Tibial artery (tissue), 4 donors: ENCODE measurements at regions not wholly inside any gene's neighbourhood (a gene's known extent, or its start where the extent isn't known, plus 50 kb on each side); places are given as distances from the start of the nearest gene placed in this dataset.

Experiments
- DNase-seq, 2 donors: peaks; one replicate each; pipeline ENCODE4 v3.0.0-alpha.2; 2019
- H3K27ac ChIP-seq, 2 donors: fragments of 200-600 bp; sonication (generic) in 1 of 2; 1 replicate in 1 of 2; 2 replicates in 1 of 2; pipeline ENCODE4 v1.5.1; 2018 to 2019; ENCODE audit warnings: mild to moderate bottlenecking in 1 of 2
- H3K27me3 ChIP-seq, 2 donors: fragments of 200-600 bp; sonication (generic) in 1 of 2; one replicate each; pipeline versions ENCODE4 v1.5.1 to v1.6.0; 2016 to 2019
- H3K36me3 ChIP-seq, 3 donors: fragments of 200-600 bp; sonication (generic) in 2 of 3; one replicate each; pipeline ENCODE4 v1.5.1; 2016 to 2019; ENCODE audit warnings: mild to moderate bottlenecking in 2 of 3
- H3K4me1 ChIP-seq, 4 donors: fragments of 200-600 bp; sonication (generic) in 2 of 4; 1 replicate in 3 of 4; 2 replicates in 1 of 4; pipeline ENCODE4 v1.5.1; 2016 to 2019
- H3K4me3 ChIP-seq, 2 donors: fragments of 200-600 bp; sonication (generic) in 1 of 2; 1 replicate in 1 of 2; 2 replicates in 1 of 2; pipeline ENCODE4 v1.5.1; 2018 to 2019; ENCODE audit warnings: mild to moderate bottlenecking in 2 of 2
- H3K9me3 ChIP-seq, 3 donors: fragments of 200-600 bp; sonication (generic) in 1 of 3; one replicate each; pipeline ENCODE4 v1.5.1; 2016 to 2019
- CTCF ChIP-seq, 2 experiments: fragments of 200-600 bp in 1 of 2; fragments of 450-650 bp in 1 of 2; IDR thresholded peaks; one replicate each; pipeline ENCODE4 v1.5.1; 2017 to 2019; ENCODE audit warnings: antibody characterized with exemption in 2 of 2, mild to moderate bottlenecking in 1 of 2, moderate library complexity in 1 of 2
- intact Hi-C: fragments of 100-400 bp; cut with DNase I; formaldehyde crosslinking; loops from one replicate; pipeline ENCODE4 v1.15.0; 2023; ENCODE audit warnings: low total_unique reads

GRCh38 chrX:122154019-122154418 lies 1030.1 kb upstream of the GRIA3 start:
- Histone ChIP-seq H3K27ac (no peak overlapping the region), H3K36me3 (no peaks in the 10 kb centered on the region), H3K4me1 (no peaks in the 10 kb centered on the region), H3K9me3 (no peaks in the 10 kb centered on the region), H3K27me3 (no peaks in the 10 kb centered on the region), H3K4me3 (no peak overlapping the region)
- intact Hi-C loops, result no loop called here
- no peak for TF ChIP-seq CTCF (IDR thresholded peaks at IDR 0.05)
- DNase-seq, result no peak

- no peak overlapping the region for H3K27ac ChIP-seq
- intact Hi-C loops, result no loop called here
- no peak overlapping the region for H3K4me3 ChIP-seq
- DNase-seq, result no peak
- no peaks in the 10 kb centered on the region for H3K4me1 ChIP-seq
- no peak for TF ChIP-seq CTCF (IDR thresholded peaks at IDR 0.05)
- H3K27me3 ChIP-seq, result no peaks in the 10 kb centered on the region
- no peaks in the 10 kb centered on the region for H3K9me3 ChIP-seq
- H3K36me3 ChIP-seq, result no peaks in the 10 kb centered on the region
Observed at GRCh38 chrX:122168241-122168640, 1015.8 kb upstream of the GRIA3 start.

- intact Hi-C loops, result no loop called here
- no peaks in the 10 kb centered on the region for H3K4me1 ChIP-seq
- DNase-seq, result no peak
- no peak overlapping the region for H3K27ac ChIP-seq
- no peaks in the 10 kb centered on the region for H3K9me3 ChIP-seq
- H3K4me3 ChIP-seq, result no peak overlapping the region
- H3K36me3 ChIP-seq, result no peaks in the 10 kb centered on the region
- TF ChIP-seq CTCF (IDR thresholded peaks at IDR 0.05), result no peak
- H3K27me3 ChIP-seq, result no peaks in the 10 kb centered on the region
Observed at GRCh38 chrX:122184791-122185190, 999.3 kb upstream of the GRIA3 start.

- intact Hi-C loops, result no loop called here
Observed at GRCh38 chrX:122187069-122187713, 996.9 kb upstream of the GRIA3 start.

GRCh38 chrX:122188751-122189150 lies 995.3 kb upstream of the GRIA3 start:
- Histone ChIP-seq H3K9me3 (no peaks in the 10 kb centered on the region), H3K4me1 (no peaks in the 10 kb centered on the region), H3K4me3 (no peak overlapping the region), H3K27me3 (no peaks in the 10 kb centered on the region), H3K27ac (no peak overlapping the region), H3K36me3 (no peaks in the 10 kb centered on the region)
- DNase-seq, result no peak
- intact Hi-C loops, result no loop called here
- TF ChIP-seq CTCF (IDR thresholded peaks at IDR 0.05), result no peak

More at GRCh38 chrX:122187069-122187713, 996.9 kb upstream of the GRIA3 start:
- no peak for TF ChIP-seq CTCF (IDR thresholded peaks at IDR 0.05)
- no peaks in the 10 kb centered on the region for H3K4me1 ChIP-seq
- H3K36me3 ChIP-seq, result no peaks in the 10 kb centered on the region
- no peak for DNase-seq
- no peaks in the 10 kb centered on the region for H3K27me3 ChIP-seq
- no peak overlapping the region for H3K27ac ChIP-seq
- H3K4me3 ChIP-seq, result no peak overlapping the region
- H3K9me3 ChIP-seq, result no peaks in the 10 kb centered on the region

- Histone ChIP-seq H3K9me3 (no peaks in the 10 kb centered on the region), H3K27me3 (no peaks in the 10 kb centered on the region), H3K36me3 (no peaks in the 10 kb centered on the region), H3K4me1 (no peaks in the 10 kb centered on the region), H3K4me3 (no peak overlapping the region), H3K27ac (no peak overlapping the region)
- no peak for DNase-seq
- TF ChIP-seq CTCF (IDR thresholded peaks at IDR 0.05), result no peak
- intact Hi-C loops, result no loop called here
Observed at GRCh38 chrX:122196343-122196742, 987.7 kb upstream of the GRIA3 start.
